Glomerular visceral epithelial cell (primary cell): ENCODE measurements at regions not wholly inside any gene's neighbourhood (a gene's known extent, or its start where the extent isn't known, plus 50 kb on each side); places are given as distances from the start of the nearest gene placed in this dataset.

Source experiments
- DNase-seq: peaks from one replicate; pipeline ENCODE4 v3.0.0-alpha.2; 2016; ENCODE audit errors: extremely low spot score

DNA sequence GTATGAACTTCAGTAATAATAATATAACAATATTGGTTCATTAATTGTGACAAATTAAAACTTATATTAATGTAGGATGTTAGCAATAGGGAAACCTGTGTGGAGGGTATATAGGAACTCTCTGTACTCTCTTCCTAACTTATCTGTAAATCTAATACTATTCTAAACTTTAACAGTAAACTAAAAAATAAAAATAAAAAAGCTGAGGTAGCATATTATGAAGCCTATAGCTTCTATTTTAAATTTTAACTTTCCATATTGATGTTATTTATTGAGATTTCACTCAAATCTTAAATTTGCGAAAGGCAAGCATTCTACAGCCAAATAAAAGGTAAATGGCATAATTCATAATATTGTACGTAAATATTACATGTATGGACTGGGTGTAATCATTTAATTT, 326.4 kb downstream of the MEI4 start:
- DNase-seq: no peak

DNA sequence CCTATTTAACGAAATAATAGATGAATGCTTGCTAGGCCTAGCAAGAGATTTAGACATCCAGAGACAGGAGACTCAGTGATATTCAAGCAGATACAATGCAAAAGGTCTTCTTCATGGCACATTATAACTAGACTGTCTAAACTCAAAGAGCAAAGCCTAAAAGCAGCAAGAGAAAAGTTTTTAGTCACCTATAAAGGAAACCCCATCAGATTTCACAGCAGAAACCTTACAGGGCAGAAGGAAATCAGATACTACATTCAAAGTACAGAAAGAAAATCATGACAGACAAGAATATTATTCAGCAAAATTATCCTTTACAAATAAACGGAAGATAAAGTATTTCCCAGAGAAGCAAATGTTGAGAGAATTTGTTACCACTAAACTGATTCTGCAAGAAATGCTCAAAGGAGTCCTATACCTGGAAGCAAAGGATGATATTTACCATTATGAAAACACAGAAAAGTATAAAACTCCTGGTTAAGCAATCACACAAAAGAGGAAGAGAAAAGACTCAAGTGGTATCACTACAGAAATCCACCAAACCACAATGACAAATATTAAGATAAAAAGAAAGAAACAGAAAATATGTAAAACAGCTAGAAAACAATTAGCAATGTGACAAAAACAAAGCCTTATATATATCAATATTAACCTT, 333.7 kb downstream of the MEI4 start:
- no peak for DNase-seq

DNA sequence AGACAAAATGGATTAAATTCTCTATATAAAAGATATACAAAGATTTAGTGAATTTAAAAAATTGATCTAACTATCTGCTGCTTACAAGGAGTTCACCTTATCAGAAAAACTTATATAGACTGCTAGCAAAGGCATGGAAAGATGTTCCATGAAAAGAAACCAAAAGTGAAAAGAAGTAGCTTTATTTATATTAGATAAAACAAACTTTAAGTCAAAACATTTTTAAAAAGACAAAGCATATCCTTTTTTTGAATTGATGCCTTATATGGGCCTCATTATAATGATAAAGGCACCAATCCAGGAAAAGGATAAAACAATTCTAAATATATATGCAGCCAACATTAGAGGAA, 334.2 kb downstream of the MEI4 start:
- DNase-seq: no peak

DNA sequence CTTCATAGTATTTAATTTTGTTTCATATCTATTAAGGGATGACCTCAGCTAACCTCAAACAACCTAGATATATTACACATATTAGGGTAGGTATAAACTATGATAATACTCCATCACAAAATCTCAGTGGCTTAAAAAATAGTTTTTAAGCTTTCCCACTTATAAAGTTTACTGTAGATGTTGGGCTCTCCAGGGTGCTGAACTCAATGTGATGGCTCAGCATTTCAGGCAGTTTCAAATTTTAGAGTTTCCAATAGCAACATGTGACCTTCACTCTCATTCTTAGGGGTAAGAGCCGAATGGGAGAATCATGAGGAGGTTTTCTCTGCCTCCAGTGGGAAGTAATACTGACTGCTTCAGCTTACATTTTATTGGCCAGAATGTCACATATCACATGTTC, 357.3 kb downstream of the MEI4 start:
- no peak for DNase-seq

DNA sequence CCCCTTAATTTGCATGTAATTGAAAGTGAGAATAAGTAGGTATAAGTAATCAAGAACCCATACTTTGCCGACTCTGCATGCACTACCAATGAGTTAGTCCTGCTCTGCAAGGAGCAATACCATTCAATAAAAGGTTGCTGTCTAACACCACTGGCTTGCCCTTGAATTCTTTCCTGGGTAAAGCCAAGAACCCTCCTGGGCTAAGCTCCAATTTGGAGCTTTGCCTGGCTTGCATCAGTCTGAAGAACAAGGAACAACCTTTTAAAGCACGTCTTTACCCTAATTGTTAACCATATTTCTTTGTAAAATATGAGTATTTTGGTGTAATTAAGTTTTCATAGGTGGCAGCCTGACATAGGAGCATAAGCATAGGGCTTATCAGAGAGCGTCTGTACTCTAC, 367.7 kb downstream of the MEI4 start:
- no peak for DNase-seq

GRCh38 chr6:78025502-78025901, 372.7 kb downstream of the MEI4 start:
- no peak for DNase-seq

GRCh38 chr6:78031228-78031627, 378.4 kb downstream of the MEI4 start:
- no peak for DNase-seq

- DNase-seq: no peak
Measured at GRCh38 chr6:78059171-78059570, 406.3 kb downstream of the MEI4 start.

DNA sequence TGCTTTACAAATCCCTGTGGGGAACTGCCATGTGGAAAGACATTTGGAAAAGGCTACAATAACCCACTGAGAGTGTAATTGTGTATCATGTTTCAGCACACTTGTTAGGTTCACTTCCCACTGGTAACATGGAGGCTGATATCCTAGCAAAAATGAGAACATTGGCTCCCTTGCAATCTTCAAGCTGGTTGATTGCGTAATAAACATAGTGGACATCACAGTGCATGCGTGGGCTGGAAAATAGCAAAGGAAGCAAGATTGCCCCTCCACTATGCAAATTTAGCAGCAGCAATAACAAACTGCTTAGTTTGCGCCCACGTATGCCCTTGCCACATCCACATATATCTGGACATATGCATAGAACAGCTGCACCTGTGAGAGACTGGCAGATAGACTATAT, 410.2 kb downstream of the MEI4 start:
- DNase-seq: no peak

DNA sequence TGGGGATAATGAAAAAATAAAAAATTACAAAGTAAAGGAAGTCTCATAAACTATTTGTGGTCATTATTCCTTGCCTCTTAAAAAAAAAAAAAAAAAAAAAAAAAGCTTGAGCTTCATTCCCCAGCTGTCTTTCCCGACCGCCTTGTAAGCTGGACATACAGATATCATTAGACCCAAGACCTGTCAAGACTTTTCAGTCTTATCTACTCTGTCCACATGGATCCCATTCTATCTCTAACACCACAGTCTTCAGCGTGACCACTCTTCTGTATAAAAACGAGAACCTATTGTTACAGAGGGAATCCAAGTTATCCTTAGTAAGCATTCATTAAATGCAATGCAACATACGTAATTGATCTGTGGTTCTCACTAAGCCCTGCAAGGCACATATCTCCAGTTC, 423.5 kb downstream of the MEI4 start:
- no peak for DNase-seq

GRCh38 chr6:78089531-78089930, 436.7 kb downstream of the MEI4 start:
- no peak for DNase-seq

GRCh38 chr6:78093906-78094305, 441.1 kb downstream of the MEI4 start:
- DNase-seq: no peak

DNA sequence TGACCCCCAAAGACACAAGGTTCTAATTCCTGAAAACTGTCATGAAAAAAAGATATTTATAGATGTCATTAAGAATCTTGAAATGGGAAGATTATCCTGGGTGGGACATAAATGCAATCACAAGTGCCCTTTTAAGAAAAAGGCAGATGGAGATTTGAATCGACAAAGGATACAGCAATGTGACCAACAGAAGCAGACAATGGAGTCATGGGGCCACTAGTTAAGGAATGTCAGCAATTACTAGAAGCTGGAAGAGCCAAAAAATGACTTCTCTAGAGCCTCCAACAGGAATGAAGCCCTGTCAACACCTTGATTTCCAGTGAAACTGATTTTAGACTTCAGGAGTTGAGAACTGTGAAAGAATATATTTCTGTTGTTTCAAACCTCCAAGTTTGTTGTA, 448.5 kb downstream of the MEI4 start:
- DNase-seq: no peak

DNA sequence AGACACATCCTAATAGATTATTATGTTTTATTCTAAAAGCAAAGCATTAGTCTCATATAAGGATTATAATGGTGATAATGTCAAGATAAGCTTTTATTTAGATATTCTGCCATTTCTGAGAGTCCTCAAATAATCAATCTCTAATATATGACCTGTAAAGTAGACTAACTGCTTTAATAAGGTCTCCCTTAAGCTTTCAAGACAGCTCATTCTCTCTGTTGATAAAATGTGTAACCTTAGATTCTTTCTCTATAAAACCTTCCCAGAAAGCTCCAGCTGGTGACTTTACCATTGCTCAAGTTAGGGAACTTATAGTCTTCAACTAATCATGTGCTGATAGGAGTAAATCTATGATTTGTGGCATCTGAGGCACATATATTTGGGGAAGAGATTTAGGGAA, 457.8 kb downstream of the MEI4 start:
- no peak for DNase-seq

DNA sequence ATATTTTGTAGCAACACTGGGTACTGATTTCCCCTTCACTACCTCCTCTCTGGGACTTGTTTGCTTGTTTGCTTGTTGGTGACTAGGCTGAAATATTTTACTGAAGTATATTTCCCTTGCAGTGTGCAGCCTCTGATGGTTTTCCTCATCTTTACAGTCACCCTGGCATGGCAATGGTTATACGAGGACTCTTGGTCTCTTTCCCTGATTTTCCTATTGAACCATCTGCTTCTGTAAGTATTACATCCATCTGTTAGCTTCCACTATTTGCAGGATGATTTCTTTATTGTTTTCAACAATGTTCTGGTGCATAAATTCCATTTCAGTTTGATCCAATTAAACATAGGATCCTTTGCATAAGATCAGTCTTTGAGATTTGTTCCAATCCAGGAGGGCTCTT, 465.1 kb downstream of the MEI4 start:
- DNase-seq: no peak

- no peak for DNase-seq
Measured at GRCh38 chr6:78131521-78131920, 478.7 kb downstream of the MEI4 start.

DNA sequence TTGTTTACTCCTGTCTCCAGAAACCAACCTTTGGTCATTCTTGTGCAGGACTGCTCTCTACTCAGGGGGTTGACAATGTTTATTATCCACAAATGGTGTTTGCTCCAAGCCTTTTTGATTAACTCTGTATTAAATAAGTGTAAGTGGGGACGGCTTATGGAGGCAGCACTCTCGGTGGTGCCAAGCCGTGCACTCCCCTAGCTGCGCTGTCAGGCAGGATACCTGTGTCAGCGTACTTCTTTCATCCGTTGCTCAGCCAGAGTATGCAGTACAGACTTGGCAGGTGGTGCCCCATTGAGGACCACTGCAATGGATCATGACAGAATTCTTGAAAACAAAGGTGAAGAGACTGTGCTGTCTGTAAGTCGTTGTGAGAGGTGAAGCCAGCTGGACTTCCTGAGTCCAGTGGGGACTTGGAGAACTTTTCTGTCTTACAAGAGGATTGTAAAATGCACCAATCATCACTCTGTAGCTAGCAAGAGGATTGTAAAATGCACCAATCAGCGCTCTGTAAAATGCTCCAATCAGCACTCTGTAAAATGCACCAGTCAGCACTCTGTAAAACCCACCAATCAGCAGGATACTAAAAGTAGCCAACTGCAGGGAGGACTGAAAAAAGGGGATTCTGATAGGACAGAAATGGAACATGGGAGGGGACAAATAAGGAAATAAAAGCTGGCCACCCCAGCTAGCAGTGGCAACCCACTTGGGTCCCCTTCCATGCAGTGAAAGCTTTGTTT, 480.0 kb downstream of the MEI4 start:
- DNase-seq: no peak

DNA sequence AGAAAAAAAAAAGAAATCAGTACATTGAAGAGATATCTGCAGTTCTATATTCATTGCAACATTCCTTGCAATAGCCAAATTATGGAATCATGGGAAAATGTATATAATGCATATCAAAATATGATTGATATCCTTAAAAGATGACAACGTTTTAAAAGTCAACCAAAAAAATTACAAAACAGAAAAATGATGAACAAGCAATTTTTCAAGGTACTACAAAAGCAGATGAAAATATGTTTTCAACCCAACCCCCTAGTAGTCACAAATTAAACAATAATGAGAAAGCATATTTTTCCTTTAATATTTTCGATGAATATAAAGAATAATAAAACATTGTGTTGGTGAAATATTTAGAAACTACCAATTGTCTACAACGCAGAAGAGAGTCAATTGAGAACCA, 497.6 kb downstream of the MEI4 start:
- DNase-seq: no peak

GRCh38 chr6:78153976-78154375, 501.1 kb downstream of the MEI4 start:
- no peak for DNase-seq

- DNase-seq: no peak
Measured at GRCh38 chr6:78157606-78158005, 504.8 kb downstream of the MEI4 start.

- DNase-seq: no peak
Measured at GRCh38 chr6:78188891-78189290, 536.1 kb downstream of the MEI4 start.

GRCh38 chr6:78192057-78192456, 539.2 kb downstream of the MEI4 start:
- DNase-seq: no peak

DNA sequence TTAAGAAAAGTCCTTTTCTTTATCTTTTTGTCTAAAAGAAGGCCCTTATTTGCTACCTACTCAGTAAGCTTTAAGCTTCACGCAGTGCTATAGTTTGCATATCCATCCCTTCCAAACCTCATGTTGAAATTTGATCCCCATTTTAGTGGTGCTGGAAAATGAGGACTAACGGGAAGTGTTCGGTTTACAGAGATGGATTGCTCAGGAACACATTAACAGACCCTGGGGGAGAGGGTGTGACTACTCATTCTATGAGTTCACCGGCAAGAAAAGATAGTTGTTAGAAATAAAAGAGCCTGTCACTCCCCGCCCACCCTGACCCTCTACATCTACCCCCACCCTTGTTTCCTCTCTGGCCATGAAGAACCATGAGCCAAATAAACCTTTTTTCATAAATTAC, 546.2 kb downstream of the MEI4 start:
- peak; percentile 37 for DNase-seq

DNA sequence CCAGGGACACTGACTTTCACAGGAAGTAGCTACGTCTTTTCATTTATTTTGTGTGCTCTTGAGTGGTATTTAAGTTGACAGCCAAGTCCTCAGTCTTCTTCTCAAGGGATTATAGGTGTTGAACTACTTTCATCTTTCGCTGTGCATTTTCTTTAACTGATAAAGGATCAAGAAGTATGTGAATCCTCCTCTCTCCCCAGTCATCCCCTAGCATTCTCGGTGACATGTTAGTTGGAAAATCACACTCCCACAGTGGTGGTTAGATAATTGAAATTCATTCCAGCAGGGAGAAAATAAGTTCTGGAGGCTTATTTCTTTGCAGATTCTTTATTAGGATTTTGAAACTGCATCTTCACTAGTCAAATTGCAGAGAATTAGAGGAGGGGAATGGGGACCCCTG, 569.4 kb downstream of the MEI4 start:
- no peak for DNase-seq
